GM19372 (cell line): ENCODE measurements at regions not wholly inside any gene's neighbourhood (a gene's known extent, or its start where the extent isn't known, plus 50 kb on each side); places are given as distances from the start of the nearest gene placed in this dataset.

Source experiments
- ATAC-seq: cut with Tn5 transposase; IDR thresholded peaks from one replicate; pipeline ENCODE4 v1.9.1; 2021; ENCODE audit warnings: mild to moderate bottlenecking, low read depth, moderate library complexity; ENCODE audit not compliant: unreplicated experiment

GRCh38 chr10:120960725-120961124 lies 109.6 kb downstream of the WDR11 start:
- ATAC-seq, result no peak

DNA sequence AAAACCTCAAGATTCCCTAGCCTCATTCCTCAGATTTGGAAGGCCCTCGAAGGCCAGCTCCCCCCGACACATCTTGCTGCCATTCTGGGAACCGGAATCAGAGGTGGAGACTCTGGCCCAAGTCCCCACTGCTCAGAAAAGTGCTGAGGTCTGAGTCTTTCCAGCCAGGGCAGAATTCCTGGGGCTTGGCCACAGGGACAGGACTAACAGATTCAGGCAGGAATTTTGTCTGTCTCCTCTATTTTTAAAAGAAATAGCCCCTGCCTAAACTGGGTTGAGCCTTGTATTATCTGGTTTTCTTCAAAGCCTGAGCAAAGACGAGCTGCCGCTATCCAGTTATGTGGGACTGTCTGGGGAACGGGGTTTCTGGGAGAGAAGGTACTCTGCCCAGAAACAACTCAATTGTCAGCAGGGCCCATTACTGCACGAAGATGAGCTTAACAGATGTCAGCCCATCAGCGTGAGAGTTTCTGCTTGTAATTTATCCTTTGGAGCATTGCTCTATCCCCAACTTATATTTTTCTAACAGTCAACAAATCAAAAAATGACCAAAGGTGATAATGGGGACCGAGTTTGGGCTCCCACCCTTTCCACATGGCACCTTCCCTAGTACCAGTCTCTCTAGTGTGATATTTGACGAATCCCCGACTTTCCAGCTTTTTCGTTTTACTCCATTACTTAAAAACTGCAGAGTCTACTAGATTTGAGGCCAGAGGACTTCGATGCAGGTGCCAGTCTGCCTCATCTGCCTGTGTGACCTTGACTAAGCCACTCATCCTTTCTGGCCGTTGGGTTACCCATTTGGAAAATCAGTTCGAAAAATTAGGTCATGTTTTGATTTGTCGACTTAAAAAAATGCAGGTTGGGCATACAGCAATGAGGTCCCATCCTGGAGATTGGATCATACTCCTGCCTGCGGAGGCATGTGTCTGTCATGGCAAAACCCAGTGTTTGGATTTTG lies 110.9 kb downstream of the WDR11 start:
- no peak for ATAC-seq

GRCh38 chr10:120962756-120963593 lies 111.8 kb downstream of the WDR11 start:
- no peak for ATAC-seq

GRCh38 chr10:120963594-120964220 lies 112.5 kb downstream of the WDR11 start:
- no peak for ATAC-seq

- no peak for ATAC-seq
Measured at GRCh38 chr10:120966657-120967045, 115.5 kb downstream of the WDR11 start.

DNA sequence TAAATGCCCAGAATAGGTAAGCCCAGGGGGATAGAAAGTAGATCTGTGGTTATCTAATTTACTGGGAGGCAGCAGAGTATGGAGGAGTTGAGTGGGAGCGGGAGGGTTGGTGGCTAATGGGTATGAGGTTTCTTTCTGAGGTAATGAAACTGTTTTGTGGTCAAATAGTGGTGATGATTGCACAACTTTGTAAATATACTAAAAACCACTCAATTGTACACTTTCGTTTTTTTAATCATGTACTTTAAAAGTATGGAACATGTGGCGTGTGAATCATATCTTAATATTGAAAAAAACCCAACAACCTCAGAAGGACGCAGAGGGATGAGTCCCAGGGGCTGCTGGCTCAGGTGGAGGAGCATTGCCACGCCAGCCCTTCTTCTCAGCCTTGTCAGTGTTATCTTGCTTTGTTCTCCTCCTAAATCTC lies 118.1 kb downstream of the WDR11 start:
- ATAC-seq, result no peak

DNA sequence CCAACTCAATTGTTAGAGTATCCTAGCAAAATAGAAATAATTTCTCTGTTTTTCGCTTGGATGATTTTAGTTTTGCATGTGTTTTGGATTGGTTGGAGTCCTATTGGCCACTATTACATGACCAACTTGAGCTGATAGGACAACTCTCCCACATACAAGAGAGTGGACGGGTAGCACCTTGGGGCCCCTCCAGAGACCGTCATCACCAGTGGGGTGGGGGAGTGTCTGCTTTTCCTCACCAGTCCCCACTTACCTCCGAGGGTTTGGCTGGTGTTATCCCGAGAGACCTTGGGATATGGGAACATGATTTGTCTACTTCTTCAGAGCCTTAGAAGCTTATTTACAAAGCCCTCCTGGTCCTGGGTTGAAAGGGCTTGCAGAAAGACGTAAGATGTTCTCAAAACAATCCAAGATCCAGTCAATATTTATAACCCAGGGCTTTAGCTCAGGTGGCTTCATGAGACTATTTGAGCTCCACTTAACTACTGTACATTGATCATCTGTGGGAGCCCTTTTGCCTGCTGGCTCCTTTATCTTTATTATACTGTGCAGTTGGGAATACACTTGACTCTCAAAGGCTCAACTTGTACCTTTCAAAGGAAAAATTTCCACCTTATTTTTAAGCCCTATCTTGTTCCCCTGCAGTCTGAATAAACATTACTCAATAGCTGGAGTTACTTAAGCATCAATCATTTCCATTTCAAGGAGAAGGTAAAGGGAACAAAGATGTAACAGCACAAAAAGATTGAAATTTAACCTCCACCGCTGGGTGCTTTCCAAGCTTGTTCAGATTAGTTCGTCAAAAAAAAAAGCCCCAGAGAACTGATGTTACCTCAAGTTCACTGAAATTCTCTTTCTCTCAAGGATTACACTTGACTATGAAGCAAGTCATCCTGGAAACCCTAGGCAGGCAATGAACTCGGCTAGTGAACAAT lies 119.7 kb downstream of the WDR11 start:
- no peak for ATAC-seq

DNA sequence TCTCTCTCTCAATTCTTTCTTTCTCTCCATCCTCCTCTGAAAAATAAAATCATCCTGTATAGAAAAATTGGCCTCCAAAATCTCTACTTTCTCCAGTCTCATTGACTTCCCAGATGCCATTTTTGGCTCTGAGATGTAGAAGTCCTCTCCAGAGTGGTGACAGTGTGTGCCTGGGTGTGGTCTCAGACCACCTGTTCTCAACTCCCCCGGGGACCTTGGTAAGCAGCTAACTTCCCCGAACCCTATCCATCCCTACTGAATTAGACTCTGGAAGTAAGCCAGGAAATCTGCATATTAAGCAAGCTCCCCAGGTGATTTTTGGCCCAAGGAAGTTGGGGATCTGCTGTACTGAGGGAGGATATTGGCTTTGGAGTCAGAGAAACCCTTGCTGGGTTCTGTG lies 120.5 kb downstream of the WDR11 start:
- ATAC-seq, result no peak

GRCh38 chr10:120972259-120972658 lies 121.1 kb downstream of the WDR11 start:
- ATAC-seq, result no peak

GRCh38 chr10:120975072-120975867 lies 124.1 kb downstream of the WDR11 start:
- no peak for ATAC-seq

DNA sequence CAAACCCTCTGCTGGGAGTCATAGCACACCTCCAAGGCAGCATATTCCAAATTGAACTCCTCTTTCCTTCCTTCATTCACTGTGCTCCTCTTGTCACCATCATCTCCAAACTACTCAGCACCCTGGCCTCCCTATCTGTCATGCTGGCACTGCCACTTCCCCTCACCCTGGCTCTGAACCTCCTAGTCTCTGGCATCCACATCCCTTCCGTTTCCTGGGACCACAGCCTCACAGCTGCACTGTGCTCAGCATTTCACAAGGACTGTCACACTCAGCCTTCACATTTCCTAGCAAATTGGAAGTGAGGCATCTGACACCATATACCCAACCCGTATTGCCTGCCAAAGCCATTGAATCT lies 124.7 kb downstream of the WDR11 start:
- ATAC-seq, result no peak

DNA sequence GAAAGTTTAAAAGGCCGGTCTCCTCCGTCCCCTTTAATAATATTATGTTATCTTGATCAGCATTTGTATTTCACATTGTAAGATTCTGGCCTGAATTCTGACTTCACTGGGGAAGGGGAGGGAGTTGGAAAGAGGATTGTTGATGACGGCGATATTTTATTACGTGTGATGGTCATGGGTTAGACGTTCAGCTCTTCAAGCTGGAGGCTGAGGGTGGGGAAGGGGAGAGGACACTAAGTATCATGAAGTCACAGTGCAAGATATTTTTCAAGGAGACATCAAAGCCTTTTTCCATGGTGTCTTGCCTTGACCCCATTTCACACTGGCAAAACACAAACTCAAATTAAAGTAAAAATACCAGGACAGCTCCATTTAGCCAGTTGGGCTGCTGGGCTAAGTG lies 126.7 kb downstream of the WDR11 start:
- ATAC-seq, result no peak

DNA sequence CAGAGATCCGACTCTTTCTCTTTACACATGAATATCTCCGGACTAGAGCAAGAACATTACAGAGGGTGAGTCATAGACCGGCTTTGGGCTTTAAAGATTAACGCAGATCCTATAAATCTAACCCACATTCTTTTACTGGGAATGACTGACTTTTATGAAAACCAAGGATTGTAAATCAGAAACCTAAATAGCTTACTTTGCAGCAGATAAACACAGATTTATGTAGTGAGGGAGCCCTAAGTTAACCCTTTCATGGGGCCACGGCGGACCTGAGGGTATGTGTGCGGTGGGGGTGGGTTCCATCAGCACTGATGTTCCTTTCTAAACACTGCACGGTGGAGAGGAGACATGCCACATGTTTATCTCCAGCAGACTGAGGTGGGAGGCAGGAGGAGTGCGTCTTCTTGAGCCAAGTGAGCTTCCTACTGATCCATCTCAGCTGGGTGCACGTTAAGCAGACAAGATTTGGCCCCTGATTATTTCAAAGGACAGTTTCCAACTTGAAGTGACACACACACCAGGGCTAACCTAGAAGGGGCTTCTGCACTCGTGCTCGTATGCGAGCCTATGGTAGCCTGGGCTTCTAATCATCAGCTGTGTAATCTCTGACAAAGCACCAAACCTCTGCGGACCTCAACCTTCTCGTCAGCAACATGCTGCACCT lies 127.6 kb downstream of the WDR11 start:
- ATAC-seq, result no peak

GRCh38 chr10:120979435-120980278 lies 128.5 kb downstream of the WDR11 start:
- no peak for ATAC-seq

DNA sequence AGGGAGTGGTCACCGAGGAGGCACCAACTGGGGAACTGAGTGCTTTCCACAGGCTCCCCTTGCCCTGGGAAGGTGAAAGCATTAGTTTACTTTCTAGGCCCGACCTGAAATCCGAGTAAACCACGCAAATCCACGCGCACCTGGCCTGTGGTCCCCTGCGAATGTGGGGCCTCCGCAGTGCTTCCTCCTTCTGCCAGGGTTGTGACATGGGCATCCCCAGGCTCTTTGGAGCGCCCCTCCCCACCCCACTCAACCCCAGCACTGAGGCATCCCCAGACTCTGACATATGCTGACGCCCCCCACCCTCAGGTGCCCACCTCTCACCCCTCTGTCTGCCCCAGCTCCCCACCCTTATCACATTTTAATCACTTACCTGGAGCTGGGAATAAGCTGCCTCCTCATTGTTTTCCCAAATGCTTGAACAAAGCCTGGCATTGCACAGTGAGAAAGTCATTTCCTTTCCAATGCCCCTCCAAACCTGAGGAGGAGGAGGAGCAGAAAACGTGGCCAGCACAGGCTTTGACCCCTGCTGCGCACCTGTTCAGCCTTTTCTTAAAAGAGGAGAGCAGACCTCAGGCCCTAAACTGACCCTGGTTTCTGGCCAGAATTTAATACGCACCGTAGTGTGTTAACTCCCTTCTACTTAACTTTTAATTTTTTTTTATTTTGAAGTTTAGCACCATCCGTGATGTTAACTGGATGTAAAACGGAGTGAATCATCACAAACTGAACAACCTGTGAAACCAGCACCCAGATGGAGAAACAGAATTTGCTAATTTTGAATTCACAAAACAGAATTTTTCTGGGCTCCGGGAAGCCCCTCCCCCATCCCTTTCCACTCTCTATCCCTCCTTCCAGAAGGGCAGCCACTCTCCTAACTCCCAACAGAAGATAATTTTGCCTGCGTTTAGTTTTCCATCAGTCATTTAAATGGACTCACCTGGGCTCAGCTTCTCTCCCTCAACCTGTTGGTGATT lies 129.4 kb downstream of the WDR11 start:
- ATAC-seq, result no peak

DNA sequence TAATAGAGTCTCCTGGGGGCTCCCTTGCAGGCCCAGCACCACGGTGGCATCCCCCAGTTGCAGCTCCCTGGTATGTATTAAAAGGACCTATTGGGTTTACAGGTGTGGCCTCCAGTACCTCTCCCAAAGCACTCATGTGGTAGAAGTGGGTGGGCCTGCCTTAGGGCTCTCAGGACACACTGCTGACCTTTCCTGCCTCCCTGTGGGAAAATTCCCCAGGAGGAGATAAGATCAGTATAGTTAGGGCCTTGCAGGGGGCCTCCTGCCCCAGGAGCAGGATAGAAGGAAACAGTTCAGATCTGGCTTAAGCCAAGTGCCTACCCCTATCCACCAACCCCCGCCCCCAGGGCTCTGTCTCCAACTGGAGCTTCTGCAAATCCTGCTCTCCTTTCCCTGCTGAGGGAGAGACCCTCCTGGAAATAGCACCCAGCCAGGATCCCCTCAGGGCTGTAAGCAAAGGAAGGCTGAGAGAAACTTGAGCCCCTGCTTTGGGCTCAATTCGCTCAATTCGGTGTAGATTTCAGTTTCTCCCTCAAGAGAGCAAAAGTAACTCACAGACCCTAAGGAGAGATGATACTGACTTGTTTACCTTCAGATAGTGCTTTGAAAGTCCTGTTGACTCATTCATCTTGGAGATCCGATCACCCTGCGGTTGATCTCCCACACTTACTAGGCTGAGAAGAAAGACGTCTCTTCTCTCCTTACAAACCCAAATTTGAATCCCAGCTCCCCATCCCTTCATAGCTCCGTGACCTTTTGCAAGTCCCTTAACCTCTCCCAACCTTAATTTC lies 130.6 kb downstream of the WDR11 start:
- no peak for ATAC-seq
